HG03354 (cell line): ENCODE measurements at regions not wholly inside any gene's neighbourhood (a gene's known extent, or its start where the extent isn't known, plus 50 kb on each side); places are given as distances from the start of the nearest gene placed in this dataset.
"Not testable (repeated sequence)": the region's sequence is repeated elsewhere in the genome, so short reads cannot be mapped to it uniquely, and the experiment has no call there.

Experiments
- ATAC-seq: cut with Tn5 transposase; IDR thresholded peaks from one replicate; pipeline ENCODE4 v1.9.1; 2021; ENCODE audit warnings: mild to moderate bottlenecking; ENCODE audit not compliant: unreplicated experiment, poor library complexity, severe bottlenecking

DNA sequence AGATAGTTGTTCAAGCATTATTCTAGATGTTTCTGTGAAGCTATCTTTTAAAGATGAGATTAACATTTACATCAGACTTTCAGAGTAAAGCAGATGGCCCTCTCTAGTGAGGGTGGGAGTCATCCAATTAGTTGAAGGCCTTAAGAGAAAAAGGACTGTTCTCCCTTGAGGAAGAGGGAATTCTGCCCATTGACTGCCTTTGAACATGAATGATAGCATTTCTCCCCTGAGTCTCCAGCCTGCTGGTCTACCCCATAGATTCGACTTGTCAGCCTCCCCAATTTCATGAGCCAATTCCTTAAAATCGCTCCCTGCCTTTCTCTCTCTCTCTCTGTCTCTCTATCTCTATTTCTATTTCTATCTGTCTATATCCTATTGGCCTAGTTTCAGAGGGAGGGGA lies 115.5 kb downstream of the EBLN2 start:
- ATAC-seq = no peak

- ATAC-seq = no peak
Observed at GRCh38 chr3:73177827-73178226, 116.4 kb downstream of the EBLN2 start.

- ATAC-seq = no peak
Observed at GRCh38 chr3:73179601-73180000, 118.1 kb downstream of the EBLN2 start.

DNA sequence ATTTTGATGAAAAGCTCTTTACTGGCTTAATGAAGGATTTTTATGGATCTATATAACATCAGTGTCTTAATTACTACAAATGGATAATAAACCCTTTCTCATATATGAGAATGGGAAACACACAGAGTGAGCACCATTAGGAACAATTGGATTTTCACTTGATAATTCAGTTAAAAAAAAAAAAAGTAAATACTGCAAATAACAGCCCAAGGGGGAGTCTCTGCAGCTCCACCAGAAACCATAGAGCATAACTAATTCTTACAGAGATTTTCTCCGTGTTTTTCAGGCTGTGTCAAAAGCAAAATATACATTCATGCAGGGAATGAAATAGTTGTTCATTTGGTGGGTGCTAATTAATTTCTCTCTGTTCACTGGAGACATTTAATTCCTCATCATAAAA lies 125.3 kb downstream of the EBLN2 start:
- no peak for ATAC-seq

DNA sequence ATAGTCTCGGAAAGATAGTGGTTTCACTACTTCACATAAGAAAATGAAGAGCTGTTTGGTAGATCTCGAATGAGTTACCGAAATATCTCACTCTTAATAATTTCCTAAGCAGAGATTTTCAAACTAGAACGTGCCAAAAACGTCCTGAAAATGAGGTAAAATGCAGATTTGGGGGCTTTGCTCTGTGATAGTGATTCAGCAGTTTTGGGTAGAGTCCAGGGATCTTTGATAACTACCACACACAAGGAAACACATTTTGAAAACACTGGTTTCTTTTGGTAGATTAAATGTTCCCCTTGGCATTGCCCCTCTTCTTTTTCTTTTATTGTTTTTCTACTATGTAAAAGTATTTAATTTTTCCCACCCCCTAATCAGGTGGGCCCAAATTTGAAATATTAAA lies 125.9 kb downstream of the EBLN2 start:
- no peak for ATAC-seq

- no peak for ATAC-seq
Observed at GRCh38 chr3:73188707-73189106, 127.2 kb downstream of the EBLN2 start.

GRCh38 chr3:73192036-73192738 lies 130.7 kb downstream of the EBLN2 start:
- ATAC-seq = peak; percentile 64

GRCh38 chr3:73193943-73194342 lies 132.5 kb downstream of the EBLN2 start:
- not testable (repeated sequence) for ATAC-seq

DNA sequence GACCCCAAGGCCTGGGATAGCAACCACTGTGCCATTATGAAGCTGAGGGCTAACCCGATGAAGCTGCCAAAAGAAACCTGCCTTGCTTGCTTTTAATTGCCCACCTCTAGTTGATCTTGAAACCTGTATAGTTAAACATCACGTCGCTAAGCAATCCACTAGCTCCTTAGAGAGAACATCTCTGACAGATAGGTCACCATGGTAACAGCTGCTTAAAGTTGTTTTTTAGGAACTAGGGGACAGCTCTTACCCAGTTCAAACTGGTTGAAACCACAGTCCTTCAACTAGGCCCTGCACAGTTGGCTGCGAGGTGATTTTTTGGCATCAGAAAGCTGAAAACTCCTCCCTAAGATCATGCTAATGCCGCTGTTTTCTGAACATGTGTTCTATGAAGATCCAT lies 135.7 kb downstream of the EBLN2 start:
- no peak for ATAC-seq

GRCh38 chr3:73203101-73203500 lies 141.6 kb downstream of the EBLN2 start:
- no peak for ATAC-seq

- no peak for ATAC-seq
Observed at GRCh38 chr3:73203633-73204032, 142.2 kb downstream of the EBLN2 start.

DNA sequence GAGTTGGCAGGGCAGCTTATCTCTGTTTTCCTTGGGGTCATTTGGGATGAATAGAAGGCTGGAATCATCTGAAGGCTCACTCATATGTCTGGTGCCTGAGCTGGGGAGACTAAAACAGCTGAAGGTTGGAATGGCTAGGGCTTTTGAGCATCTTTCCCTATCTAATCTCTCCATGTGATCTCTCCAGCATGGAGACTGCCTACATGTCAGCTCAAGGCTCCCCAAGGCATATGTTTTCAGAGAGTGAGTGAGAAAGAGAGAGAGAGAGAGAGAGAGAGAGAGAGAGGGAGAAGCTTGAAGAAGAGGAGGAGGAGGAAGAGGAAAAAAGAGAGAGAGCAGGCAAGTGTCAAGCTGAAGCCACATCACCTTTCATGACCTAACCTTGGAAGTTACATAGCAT lies 143.4 kb downstream of the EBLN2 start:
- ATAC-seq = no peak

DNA sequence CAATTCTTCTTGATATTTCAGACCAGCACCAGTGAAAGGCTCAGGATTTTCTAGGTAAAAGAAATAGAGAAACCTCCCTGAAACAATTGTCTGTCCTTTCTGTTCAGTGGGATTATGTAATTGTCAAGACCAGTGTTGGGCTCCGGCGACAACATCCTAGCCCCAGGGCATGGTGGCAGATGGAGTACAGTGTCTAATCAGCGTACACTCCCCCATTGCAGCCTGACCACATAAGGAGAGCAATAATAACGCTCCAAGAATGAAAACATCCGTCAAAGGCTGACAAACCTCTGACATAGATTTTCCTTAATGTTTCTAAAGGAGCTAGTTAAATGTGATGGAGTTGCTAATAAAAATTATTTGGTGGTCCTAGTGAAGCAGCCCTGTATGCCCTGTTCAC lies 144.6 kb downstream of the EBLN2 start:
- no peak for ATAC-seq

GRCh38 chr3:73207946-73208440 lies 146.5 kb downstream of the EBLN2 start:
- ATAC-seq = no peak

GRCh38 chr3:73210759-73211158 lies 149.3 kb downstream of the EBLN2 start:
- no peak for ATAC-seq

DNA sequence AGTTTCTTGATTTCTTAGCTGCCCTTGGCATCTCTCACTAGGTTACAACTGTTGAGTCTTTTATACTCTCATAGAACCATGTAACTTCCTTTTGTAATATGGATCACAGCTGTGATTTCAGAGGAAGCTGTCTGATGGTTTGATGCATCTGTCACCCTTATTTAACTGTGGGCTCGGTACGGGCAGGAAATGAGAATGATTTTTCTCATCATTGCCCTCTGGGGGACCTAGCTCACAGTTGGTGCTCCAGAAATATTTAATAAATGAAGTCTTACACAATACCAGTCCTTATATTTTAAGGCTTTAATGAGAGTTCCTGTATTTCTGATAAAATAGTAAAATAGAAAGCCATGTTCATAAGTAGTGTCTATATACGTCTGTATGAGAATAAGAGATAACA lies 151.2 kb downstream of the EBLN2 start:
- no peak for ATAC-seq

DNA sequence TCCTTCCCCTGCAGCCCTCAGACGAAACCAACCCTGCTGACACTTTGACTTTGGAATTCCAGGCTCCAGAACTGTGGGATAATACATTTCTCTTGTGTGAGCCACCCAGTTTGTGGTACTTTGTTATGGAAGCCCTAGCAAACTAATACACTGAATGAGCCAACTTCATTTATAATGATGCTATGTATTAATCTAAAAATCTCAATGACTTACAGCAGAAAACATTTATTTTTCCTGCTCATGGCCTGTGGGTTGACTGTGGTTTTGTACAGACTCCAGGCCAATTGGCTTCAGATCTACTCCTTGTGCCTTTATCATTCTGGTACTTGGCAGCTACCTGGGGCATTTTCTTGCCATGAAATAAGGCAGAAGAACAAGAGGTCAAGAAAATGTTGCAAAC lies 152.4 kb downstream of the EBLN2 start:
- no peak for ATAC-seq

- no peak for ATAC-seq
Observed at GRCh38 chr3:73214846-73215245, 153.4 kb downstream of the EBLN2 start.

DNA sequence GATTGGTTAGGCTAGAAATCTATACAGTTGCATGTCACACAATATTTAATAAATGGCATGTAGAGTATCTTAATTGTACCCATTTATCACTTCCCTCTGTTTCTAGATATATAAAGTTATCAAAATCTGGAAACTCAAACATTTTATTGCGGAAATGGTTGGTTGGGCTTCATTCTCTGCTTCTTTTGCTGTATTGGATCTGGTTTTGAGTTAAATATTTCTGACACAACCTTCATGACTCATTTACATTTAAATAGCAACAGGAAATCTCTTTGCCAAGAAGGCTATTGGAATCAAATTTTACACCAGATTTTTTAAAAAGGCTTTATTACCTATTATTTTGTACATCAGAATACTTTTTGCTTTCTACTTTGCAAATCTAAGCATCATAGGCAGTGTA lies 153.8 kb downstream of the EBLN2 start:
- ATAC-seq = no peak

GRCh38 chr3:73215901-73216300 lies 154.4 kb downstream of the EBLN2 start:
- ATAC-seq = no peak

- ATAC-seq = no peak
Observed at GRCh38 chr3:73216310-73216709, 154.9 kb downstream of the EBLN2 start.

- no peak for ATAC-seq
Observed at GRCh38 chr3:73222126-73222525, 160.7 kb downstream of the EBLN2 start.
